ENCODE measurements at regions not wholly inside any gene's neighbourhood (a gene's known extent, or its start where the extent isn't known, plus 50 kb on each side); places are given as distances from the start of the nearest gene placed in this dataset.
A peak's percentile ranks its signal among the peaks of the same experiment; 100 is the strongest.
"Not testable (repeated sequence)": the region's sequence is repeated elsewhere in the genome, so short reads cannot be mapped to it uniquely, and the experiment has no call there.

- H3K4me3 ChIP-seq (ENCODE audit: low read length): no peak overlapping the region
Measured at GRCh38 chr15:50857763-50858162, 50.7 kb upstream of the AP4E1 start.

GRCh38 chr15:50854601-50855490, 53.6 kb upstream of the AP4E1 start:
- no peaks in the 10 kb centered on the region for H3K4me1 ChIP-seq (ENCODE audit: control insufficient read depth, insufficient read depth, low read length)
- H3K9me3 ChIP-seq (replicated peaks; ENCODE audit: control insufficient read depth, low read depth, low read length): no peaks in the 10 kb centered on the region
- no peak for DNase-seq
- H3K36me3 ChIP-seq (ENCODE audit: control insufficient read depth, insufficient read depth, low read length): no peaks in the 10 kb centered on the region
- no peaks in the 10 kb centered on the region for H3K27me3 ChIP-seq (ENCODE audit: control insufficient read depth, insufficient read depth, low read length)
- no peak overlapping the region for H3K4me3 ChIP-seq (ENCODE audit: low read length)
- no peak overlapping the region for H3K27ac ChIP-seq (ENCODE audit: low read length)
- WGBS (ENCODE audit: insufficient coverage): 80% methylated on average over 1 of the region's 4 CpGs

More at GRCh38 chr15:50857763-50858162, 50.7 kb upstream of the AP4E1 start:
- Histone ChIP-seq H3K4me1 (ENCODE audit: control insufficient read depth, insufficient read depth, low read length) (no peaks in the 10 kb centered on the region), H3K36me3 (ENCODE audit: control insufficient read depth, insufficient read depth, low read length) (no peaks in the 10 kb centered on the region), H3K9me3 (replicated peaks; ENCODE audit: control insufficient read depth, low read depth, low read length) (no peaks in the 10 kb centered on the region), H3K27me3 (ENCODE audit: control insufficient read depth, insufficient read depth, low read length) (no peaks in the 10 kb centered on the region), H3K27ac (ENCODE audit: low read length) (no peak overlapping the region)
- no peak for DNase-seq

- no peak overlapping the region for H3K27ac ChIP-seq (ENCODE audit: low read length)
- no peak for DNase-seq
- no peaks in the 10 kb centered on the region for H3K36me3 ChIP-seq (ENCODE audit: control insufficient read depth, insufficient read depth, low read length)
- WGBS (ENCODE audit: insufficient coverage): no CpG with 5 or more reads among the region's 1 CpG
- H3K4me1 ChIP-seq (ENCODE audit: control insufficient read depth, insufficient read depth, low read length): no peaks in the 10 kb centered on the region
- no peaks in the 10 kb centered on the region for H3K9me3 ChIP-seq (replicated peaks; ENCODE audit: control insufficient read depth, low read depth, low read length)
- no peak overlapping the region for H3K4me3 ChIP-seq (ENCODE audit: low read length)
- no peaks in the 10 kb centered on the region for H3K27me3 ChIP-seq (ENCODE audit: control insufficient read depth, insufficient read depth, low read length)
Measured at GRCh38 chr15:50850003-50850402, 58.5 kb upstream of the AP4E1 start.

GRCh38 chr15:50848349-50848748, 60.1 kb upstream of the AP4E1 start:
- no peak overlapping the region for H3K27ac ChIP-seq (ENCODE audit: low read length)
- H3K9me3 ChIP-seq (replicated peaks; ENCODE audit: control insufficient read depth, low read depth, low read length): no peaks in the 10 kb centered on the region
- H3K36me3 ChIP-seq (ENCODE audit: control insufficient read depth, insufficient read depth, low read length): no peaks in the 10 kb centered on the region
- no peak for DNase-seq
- H3K4me3 ChIP-seq (ENCODE audit: low read length): no peak overlapping the region
- H3K27me3 ChIP-seq (ENCODE audit: control insufficient read depth, insufficient read depth, low read length): no peaks in the 10 kb centered on the region
- H3K4me1 ChIP-seq (ENCODE audit: control insufficient read depth, insufficient read depth, low read length): no peaks in the 10 kb centered on the region

GRCh38 chr15:50845181-50845580, 63.3 kb upstream of the AP4E1 start:
- not testable (repeated sequence) for H3K9me3 ChIP-seq (replicated peaks; ENCODE audit: control insufficient read depth, low read depth, low read length); H3K4me3 ChIP-seq (ENCODE audit: low read length); H3K27ac ChIP-seq (ENCODE audit: low read length); H3K36me3 ChIP-seq (ENCODE audit: control insufficient read depth, insufficient read depth, low read length); DNase-seq; H3K27me3 ChIP-seq (ENCODE audit: control insufficient read depth, insufficient read depth, low read length); H3K4me1 ChIP-seq (ENCODE audit: control insufficient read depth, insufficient read depth, low read length)
- no CpG with 5 or more reads among the region's 1 CpG for WGBS (ENCODE audit: insufficient coverage)

- no peaks in the 10 kb centered on the region for H3K9me3 ChIP-seq (replicated peaks; ENCODE audit: control insufficient read depth, low read depth, low read length)
- H3K27me3 ChIP-seq (ENCODE audit: control insufficient read depth, insufficient read depth, low read length): no peaks in the 10 kb centered on the region
- WGBS (ENCODE audit: insufficient coverage): 85% methylated on average over 5 of the region's 5 CpGs
- H3K4me3 ChIP-seq (ENCODE audit: low read length): no peak overlapping the region
- no peaks in the 10 kb centered on the region for H3K36me3 ChIP-seq (ENCODE audit: control insufficient read depth, insufficient read depth, low read length)
- H3K4me1 ChIP-seq (ENCODE audit: control insufficient read depth, insufficient read depth, low read length): no peaks in the 10 kb centered on the region
- H3K27ac ChIP-seq (ENCODE audit: low read length): no peak overlapping the region
- no peak for DNase-seq
Measured at GRCh38 chr15:50840520-50840919, 68.0 kb upstream of the AP4E1 start.

GRCh38 chr15:50837256-50837770, 71.2 kb upstream of the AP4E1 start:
- no peak for DNase-seq
- Histone ChIP-seq H3K27me3 (ENCODE audit: control insufficient read depth, insufficient read depth, low read length) (no peaks in the 10 kb centered on the region), H3K27ac (ENCODE audit: low read length) (no peak overlapping the region), H3K36me3 (ENCODE audit: control insufficient read depth, insufficient read depth, low read length) (no peaks in the 10 kb centered on the region), H3K4me3 (ENCODE audit: low read length) (no peak overlapping the region), H3K9me3 (replicated peaks; ENCODE audit: control insufficient read depth, low read depth, low read length) (no peaks in the 10 kb centered on the region), H3K4me1 (ENCODE audit: control insufficient read depth, insufficient read depth, low read length) (no peaks in the 10 kb centered on the region)
- WGBS (ENCODE audit: insufficient coverage): 95% methylated on average over 3 of the region's 9 CpGs

GRCh38 chr15:50830477-50831354, 65.2 kb upstream of the SPPL2A start:
- Histone ChIP-seq H3K4me3 (ENCODE audit: low read length) (no peak overlapping the region), H3K9me3 (replicated peaks; ENCODE audit: control insufficient read depth, low read depth, low read length) (no peaks in the 10 kb centered on the region), H3K36me3 (ENCODE audit: control insufficient read depth, insufficient read depth, low read length) (no peaks in the 10 kb centered on the region), H3K4me1 (ENCODE audit: control insufficient read depth, insufficient read depth, low read length) (peaks cover 2% of the 10 kb centered on the region), H3K27me3 (ENCODE audit: control insufficient read depth, insufficient read depth, low read length) (no peaks in the 10 kb centered on the region), H3K27ac (ENCODE audit: low read length) (no peak overlapping the region)
- 92% methylated on average over 8 of the region's 12 CpGs for WGBS (ENCODE audit: insufficient coverage)
- DNase-seq: no peak

- H3K9me3 ChIP-seq (replicated peaks; ENCODE audit: control insufficient read depth, low read depth, low read length): no peaks in the 10 kb centered on the region
- H3K36me3 ChIP-seq (ENCODE audit: control insufficient read depth, insufficient read depth, low read length): no peaks in the 10 kb centered on the region
- no peaks in the 10 kb centered on the region for H3K27me3 ChIP-seq (ENCODE audit: control insufficient read depth, insufficient read depth, low read length)
- H3K27ac ChIP-seq (ENCODE audit: low read length): no peak overlapping the region
- DNase-seq: peak; percentile 75
- no peak overlapping the region for H3K4me3 ChIP-seq (ENCODE audit: low read length)
- H3K4me1 ChIP-seq (ENCODE audit: control insufficient read depth, insufficient read depth, low read length): peaks cover 2% of the 10 kb centered on the region
- WGBS (ENCODE audit: insufficient coverage): 7% methylated on average over 2 of the region's 4 CpGs
Measured at GRCh38 chr15:50828610-50829206, 63.2 kb upstream of the SPPL2A start.

GRCh38 chr15:50825946-50826345, 60.4 kb upstream of the SPPL2A start:
- no peaks in the 10 kb centered on the region for H3K9me3 ChIP-seq (replicated peaks; ENCODE audit: control insufficient read depth, low read depth, low read length)
- H3K27me3 ChIP-seq (ENCODE audit: control insufficient read depth, insufficient read depth, low read length): no peaks in the 10 kb centered on the region
- H3K27ac ChIP-seq (ENCODE audit: low read length): no peak overlapping the region
- peaks cover 2% of the 10 kb centered on the region for H3K4me1 ChIP-seq (ENCODE audit: control insufficient read depth, insufficient read depth, low read length)
- WGBS (ENCODE audit: insufficient coverage): 50% methylated on average over 1 of the region's 1 CpG
- H3K4me3 ChIP-seq (ENCODE audit: low read length): no peak overlapping the region
- peak; percentile 20 for DNase-seq
- H3K36me3 ChIP-seq (ENCODE audit: control insufficient read depth, insufficient read depth, low read length): no peaks in the 10 kb centered on the region
